Mesothelial cell of epicardium (in vitro differentiated cells): ENCODE measurements at regions not wholly inside any gene's neighbourhood (a gene's known extent, or its start where the extent isn't known, plus 50 kb on each side); places are given as distances from the start of the nearest gene placed in this dataset.

Experiments
- DNase-seq, 2 experiments: peaks; one replicate each; pipeline ENCODE4 v3.0.0; 2021; ENCODE audit warnings: low spot score in 2 of 2; ENCODE audit not compliant: unreplicated experiment in 2 of 2
- H3K27ac Mint-ChIP-seq: 2 replicates; pipeline ENCODE4 v1.8.0; 2021; ENCODE audit warnings: mixed read lengths
- H3K27me3 Mint-ChIP-seq: 2 replicates; pipeline ENCODE4 v1.8.0; 2021; ENCODE audit warnings: low read depth, mixed read lengths
- H3K36me3 Mint-ChIP-seq: 2 replicates; pipeline ENCODE4 v1.8.0; 2021; ENCODE audit warnings: mixed read lengths
- H3K4me1 Mint-ChIP-seq: 2 replicates; pipeline ENCODE4 v1.8.0; 2021; ENCODE audit warnings: mixed read lengths
- H3K4me3 Mint-ChIP-seq: 2 replicates; pipeline ENCODE4 v1.8.0; 2021; ENCODE audit warnings: mild to moderate bottlenecking, moderate library complexity, mixed read lengths
- H3K9me3 Mint-ChIP-seq: 2 replicates; pipeline ENCODE4 v1.8.0; 2021; ENCODE audit warnings: mixed read lengths
- CTCF ChIP-seq: fragments of 200-600 bp; sonication (generic); IDR thresholded peaks from one replicate; pipeline ENCODE4 v1.5.0; 2021; ENCODE audit warnings: antibody characterized with exemption; ENCODE audit not compliant: unreplicated experiment

- Mint-ChIP-seq H3K9me3 (no peaks in the 10 kb centered on the region), H3K36me3 (no peaks in the 10 kb centered on the region), H3K4me1 (peaks cover 31% of the 10 kb centered on the region), H3K27me3 (no peaks in the 10 kb centered on the region), H3K4me3 (no peak overlapping the region), H3K27ac (no peak overlapping the region)
- DNase-seq: no peak
- no peak for TF ChIP-seq CTCF
These were observed 1378.4 kb upstream of the TENM4 start for GRCh38 chr11:80819271-80819670.

GRCh38 chr11:80816966-80817365 lies 1376.1 kb upstream of the TENM4 start:
- TF ChIP-seq CTCF: no peak
- no peaks in the 10 kb centered on the region for H3K27me3 Mint-ChIP-seq
- peaks cover 18% of the 10 kb centered on the region for H3K4me1 Mint-ChIP-seq
- DNase-seq: no peak
- H3K9me3 Mint-ChIP-seq: no peaks in the 10 kb centered on the region
- no peak overlapping the region for H3K27ac Mint-ChIP-seq
- H3K36me3 Mint-ChIP-seq: no peaks in the 10 kb centered on the region
- H3K4me3 Mint-ChIP-seq: no peak overlapping the region

GRCh38 chr11:80816454-80816847 lies 1375.6 kb upstream of the TENM4 start:
- no peaks in the 10 kb centered on the region for H3K36me3 Mint-ChIP-seq
- H3K4me3 Mint-ChIP-seq: no peak overlapping the region
- no peak for DNase-seq
- TF ChIP-seq CTCF: no peak
- no peaks in the 10 kb centered on the region for H3K27me3 Mint-ChIP-seq
- no peaks in the 10 kb centered on the region for H3K9me3 Mint-ChIP-seq
- no peak overlapping the region for H3K27ac Mint-ChIP-seq
- H3K4me1 Mint-ChIP-seq: peaks cover 17% of the 10 kb centered on the region

- Mint-ChIP-seq H3K36me3 (no peaks in the 10 kb centered on the region), H3K4me1 (peaks cover 17% of the 10 kb centered on the region), H3K9me3 (no peaks in the 10 kb centered on the region), H3K27me3 (no peaks in the 10 kb centered on the region), H3K4me3 (no peak overlapping the region), H3K27ac (no peak overlapping the region)
- TF ChIP-seq CTCF: no peak
- DNase-seq: no peak
These were observed 1375.1 kb upstream of the TENM4 start for GRCh38 chr11:80815752-80816453.

- no peak overlapping the region for H3K4me3 Mint-ChIP-seq
- H3K4me1 Mint-ChIP-seq: peaks cover 17% of the 10 kb centered on the region
- DNase-seq: no peak
- peak overlapping the region; percentile 51 for H3K27ac Mint-ChIP-seq
- H3K36me3 Mint-ChIP-seq: no peaks in the 10 kb centered on the region
- no peaks in the 10 kb centered on the region for H3K9me3 Mint-ChIP-seq
- no peak for TF ChIP-seq CTCF
- H3K27me3 Mint-ChIP-seq: no peaks in the 10 kb centered on the region
These were observed 1374.0 kb upstream of the TENM4 start for GRCh38 chr11:80814813-80815212.

GRCh38 chr11:80810695-80811094 lies 1369.9 kb upstream of the TENM4 start:
- DNase-seq: no peak
- no peak for TF ChIP-seq CTCF
- Mint-ChIP-seq H3K9me3 (no peaks in the 10 kb centered on the region), H3K4me3 (no peak overlapping the region), H3K36me3 (no peaks in the 10 kb centered on the region), H3K27me3 (no peaks in the 10 kb centered on the region), H3K27ac (no peak overlapping the region), H3K4me1 (peaks cover 7% of the 10 kb centered on the region)
